GM12874 (cell line): ENCODE measurements at regions not wholly inside any gene's neighbourhood (a gene's known extent, or its start where the extent isn't known, plus 50 kb on each side); places are given as distances from the start of the nearest gene placed in this dataset.

Source experiments
- CTCF ChIP-seq: IDR thresholded peaks from 2 replicates; pipeline ENCODE4 v1.5.1; 2011; ENCODE audit warnings: low read depth, mild to moderate bottlenecking, control low read depth, low read length, moderate library complexity; ENCODE audit not compliant: insufficient read depth

DNA sequence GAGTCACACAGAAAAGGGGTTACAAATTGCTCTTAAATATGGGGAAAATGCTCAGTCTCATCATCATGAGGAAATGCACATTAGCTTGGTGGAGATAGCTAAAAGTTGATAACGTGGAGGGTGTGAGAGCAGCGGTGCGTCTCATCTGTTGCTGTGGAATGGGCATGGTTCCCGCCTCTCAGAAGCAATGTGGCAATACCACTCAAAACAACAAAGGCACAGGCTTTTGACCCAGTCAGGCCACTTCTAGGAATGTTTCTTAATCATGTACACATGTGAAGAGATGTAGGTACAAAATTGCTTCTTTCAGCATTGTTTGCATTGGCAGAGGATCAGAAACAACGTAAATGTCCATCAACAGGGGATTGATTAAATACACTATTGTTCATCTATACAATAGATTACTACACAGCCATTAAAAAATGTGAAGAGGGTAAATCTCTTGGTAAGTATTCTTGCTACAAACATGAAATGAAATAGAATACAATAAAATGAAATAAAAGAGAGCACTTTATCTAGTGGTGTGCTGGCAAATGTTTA, 212.6 kb upstream of the MSX2 start:
- no peak for TF ChIP-seq CTCF

- TF ChIP-seq CTCF: no peak
Observed at GRCh38 chr5:174514325-174514724, 210.1 kb upstream of the MSX2 start.

GRCh38 chr5:174514983-174515394, 209.4 kb upstream of the MSX2 start:
- TF ChIP-seq CTCF: no peak

DNA sequence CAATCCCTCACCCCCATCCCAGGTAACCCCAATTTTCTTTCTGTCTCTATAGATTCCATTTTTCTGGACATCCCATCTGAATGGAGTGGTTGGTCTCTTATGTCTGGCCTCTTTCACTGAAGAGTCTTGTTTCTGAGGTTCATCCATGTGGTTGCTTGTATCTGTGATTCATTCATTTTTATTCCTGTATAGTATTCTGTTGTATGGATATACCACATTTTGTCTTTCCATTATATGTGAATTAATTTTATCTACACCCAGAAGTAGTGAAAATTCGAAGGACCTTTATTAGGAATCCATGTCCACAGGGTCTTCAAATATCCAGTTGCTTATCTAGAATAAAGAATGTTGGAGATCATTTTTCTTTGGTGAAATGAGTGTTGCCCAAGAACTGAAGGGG, 207.6 kb upstream of the MSX2 start:
- no peak for TF ChIP-seq CTCF

DNA sequence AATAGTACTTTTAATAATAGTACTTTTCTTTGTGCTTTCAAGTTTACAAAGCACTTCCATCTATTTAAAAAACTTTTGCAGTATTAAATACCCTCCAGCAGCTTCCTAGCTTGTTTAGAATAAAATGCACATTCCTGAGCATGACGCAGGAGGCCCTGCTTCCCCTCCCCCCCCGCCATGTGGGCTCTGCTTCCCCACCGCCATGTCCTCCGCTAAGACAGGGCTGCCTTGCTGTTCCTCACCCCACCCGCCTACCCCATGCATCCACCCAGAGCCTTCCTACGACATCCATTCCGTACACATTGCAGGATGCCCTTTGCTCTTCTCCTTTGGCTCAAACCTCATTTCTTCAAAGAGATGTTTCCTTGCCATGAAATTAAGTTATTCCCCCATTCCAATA, 205.9 kb upstream of the MSX2 start:
- no peak for TF ChIP-seq CTCF

- TF ChIP-seq CTCF: no peak
Observed at GRCh38 chr5:174520420-174521396, 203.7 kb upstream of the MSX2 start.

- no peak for TF ChIP-seq CTCF
Observed at GRCh38 chr5:174521449-174521848, 202.9 kb upstream of the MSX2 start.
